Parathyroid adenoma (tissue), 2 donors: ENCODE measurements at regions not wholly inside any gene's neighbourhood (a gene's known extent, or its start where the extent isn't known, plus 50 kb on each side); places are given as distances from the start of the nearest gene placed in this dataset.

Experiments
- H2AFZ ChIP-seq: fragments of 300-600 bp; sonication (generic); one replicate; pipeline ENCODE4 v1.7.0; 2017; ENCODE audit warnings: antibody characterized with exemption, mild to moderate bottlenecking
- H3K27ac ChIP-seq: fragments of 300-600 bp; sonication (generic); one replicate; pipeline ENCODE4 v1.7.0; 2017
- H3K27me3 ChIP-seq: fragments of 300-600 bp; sonication (generic); one replicate; pipeline ENCODE4 v1.7.0; 2017; ENCODE audit warnings: low read length; ENCODE audit not compliant: control insufficient read depth, insufficient read depth
- H3K36me3 ChIP-seq: fragments of 300-600 bp; sonication (generic); one replicate; pipeline ENCODE4 v1.7.0; 2017; ENCODE audit warnings: low read length; ENCODE audit not compliant: control insufficient read depth, insufficient read depth
- H3K4me1 ChIP-seq: fragments of 300-600 bp; sonication (generic); one replicate; pipeline ENCODE4 v1.7.0; 2017; ENCODE audit warnings: control low read depth
- H3K4me2 ChIP-seq: fragments of 300-600 bp; sonication (generic); one replicate; pipeline ENCODE4 v1.7.0; 2017; ENCODE audit warnings: low read length
- H3K4me3 ChIP-seq: fragments of 300-600 bp; sonication (generic); one replicate; pipeline ENCODE4 v1.7.0; 2017; ENCODE audit warnings: low read depth, low read length
- H3K79me2 ChIP-seq: fragments of 300-600 bp; sonication (generic); one replicate; pipeline ENCODE4 v1.7.0; 2017; ENCODE audit warnings: control low read depth
- H3K9ac ChIP-seq: fragments of 300-600 bp; sonication (generic); one replicate; pipeline ENCODE4 v1.7.0; 2017; ENCODE audit warnings: mild to moderate bottlenecking
- H3K9me3 ChIP-seq: fragments of 300-600 bp; sonication (generic); one replicate; pipeline ENCODE4 v1.7.0; 2017; ENCODE audit warnings: low read length; ENCODE audit not compliant: control insufficient read depth
- CTCF ChIP-seq: fragments of 300-600 bp; sonication (generic); IDR thresholded peaks from one replicate; pipeline ENCODE4 v1.7.0; 2017; ENCODE audit warnings: antibody characterized with exemption, mild to moderate bottlenecking
- donor health status: primary hyperparathyroidism.

- no peak overlapping the region for H3K4me3 ChIP-seq
- no peak for TF ChIP-seq CTCF
- H3K4me1 ChIP-seq, result no peaks in the 10 kb centered on the region
- H3K9me3 ChIP-seq, result no peaks in the 10 kb centered on the region
- H3K4me2 ChIP-seq, result no peak overlapping the region
- no peaks in the 10 kb centered on the region for H3K36me3 ChIP-seq
- no peak overlapping the region for H3K27ac ChIP-seq
- no peak overlapping the region for H2AFZ ChIP-seq
- no peaks in the 10 kb centered on the region for H3K27me3 ChIP-seq
- no peak overlapping the region for H3K9ac ChIP-seq
- H3K79me2 ChIP-seq, result no peaks in the 10 kb centered on the region
Measured at GRCh38 chr18:34055227-34055626, 169.5 kb downstream of the NOL4 start.

- Histone ChIP-seq H2AFZ (no peak overlapping the region), H3K79me2 (no peaks in the 10 kb centered on the region), H3K36me3 (peaks cover 2% of the 10 kb centered on the region), H3K27ac (no peak overlapping the region), H3K4me3 (no peak overlapping the region), H3K27me3 (no peaks in the 10 kb centered on the region), H3K9me3 (no peaks in the 10 kb centered on the region), H3K4me2 (no peak overlapping the region), H3K9ac (no peak overlapping the region), H3K4me1 (no peaks in the 10 kb centered on the region)
- TF ChIP-seq CTCF, result no peak
Measured at GRCh38 chr18:34050661-34051060, 174.1 kb downstream of the NOL4 start.

- TF ChIP-seq CTCF, result no peak
- Histone ChIP-seq H3K9me3 (no peaks in the 10 kb centered on the region), H2AFZ (no peak overlapping the region), H3K4me2 (no peak overlapping the region), H3K4me1 (no peaks in the 10 kb centered on the region), H3K79me2 (no peaks in the 10 kb centered on the region), H3K4me3 (no peak overlapping the region), H3K27ac (no peak overlapping the region), H3K9ac (no peak overlapping the region), H3K36me3 (peaks cover 2% of the 10 kb centered on the region), H3K27me3 (no peaks in the 10 kb centered on the region)
Measured at GRCh38 chr18:34049511-34049910, 175.2 kb downstream of the NOL4 start.

- peaks cover 2% of the 10 kb centered on the region for H3K36me3 ChIP-seq
- no peaks in the 10 kb centered on the region for H3K4me1 ChIP-seq
- H3K9ac ChIP-seq, result no peak overlapping the region
- no peak overlapping the region for H2AFZ ChIP-seq
- no peak overlapping the region for H3K4me3 ChIP-seq
- TF ChIP-seq CTCF, result no peak
- no peaks in the 10 kb centered on the region for H3K27me3 ChIP-seq
- no peak overlapping the region for H3K4me2 ChIP-seq
- H3K79me2 ChIP-seq, result no peaks in the 10 kb centered on the region
- no peaks in the 10 kb centered on the region for H3K9me3 ChIP-seq
- H3K27ac ChIP-seq, result no peak overlapping the region
Measured at GRCh38 chr18:34048423-34048822, 176.3 kb downstream of the NOL4 start.

GRCh38 chr18:34042423-34043146 lies 182.1 kb downstream of the NOL4 start:
- no peak overlapping the region for H3K9ac ChIP-seq
- no peak overlapping the region for H3K27ac ChIP-seq
- H3K4me3 ChIP-seq, result no peak overlapping the region
- H3K79me2 ChIP-seq, result no peaks in the 10 kb centered on the region
- no peak overlapping the region for H3K4me2 ChIP-seq
- H3K36me3 ChIP-seq, result peaks cover 2% of the 10 kb centered on the region
- no peak overlapping the region for H2AFZ ChIP-seq
- no peaks in the 10 kb centered on the region for H3K27me3 ChIP-seq
- H3K9me3 ChIP-seq, result no peaks in the 10 kb centered on the region
- no peak for TF ChIP-seq CTCF
- no peaks in the 10 kb centered on the region for H3K4me1 ChIP-seq
